Gastrocnemius medialis (tissue), 4 donors: ENCODE measurements at regions not wholly inside any gene's neighbourhood (a gene's known extent, or its start where the extent isn't known, plus 50 kb on each side); places are given as distances from the start of the nearest gene placed in this dataset.

Source experiments
- CTCF ChIP-seq, 5 experiments: fragments of 450-650 bp in 3 of 5; fragments of 200-600 bp in 2 of 5; sonication (generic) in 2 of 5; IDR thresholded peaks in 4 of 5; conservative IDR thresholded peaks in 1 of 5; 1 replicate in 4 of 5; 2 replicates in 1 of 5; pipeline ENCODE4 v1.5.1; 2016 to 2019; ENCODE audit warnings: antibody characterized with exemption in 5 of 5, mild to moderate bottlenecking in 3 of 5, moderate library complexity in 3 of 5
- POLR2A ChIP-seq, 2 donors: fragments of 450-650 bp; IDR thresholded peaks; one replicate each; pipeline ENCODE4 v1.6.1; 2017; ENCODE audit warnings: antibody characterized with exemption in 2 of 2, mild to moderate bottlenecking in 2 of 2, moderate library complexity in 2 of 2

DNA sequence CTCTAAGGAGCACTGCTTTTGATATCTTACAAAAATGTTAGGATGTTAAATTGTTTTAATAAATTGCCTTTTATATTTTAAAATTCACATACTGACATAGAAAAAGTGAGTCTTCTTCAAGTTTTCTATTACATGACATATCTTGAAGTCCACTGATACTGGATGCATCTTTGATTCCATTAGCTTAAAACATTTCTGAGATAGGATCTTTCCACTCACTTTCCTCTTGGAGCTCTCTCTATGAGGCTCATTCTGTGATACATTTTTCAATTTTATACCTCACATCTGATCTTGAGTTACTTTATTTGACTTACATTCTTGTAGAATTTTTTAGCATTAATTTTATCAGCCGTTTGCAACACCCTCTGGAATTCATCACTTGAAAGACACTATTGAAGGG, 86.8 kb upstream of the NOL4 start:
- no peak for TF ChIP-seq POLR2A (IDR thresholded peaks at IDR 0.05)
- TF ChIP-seq CTCF (IDR thresholded peaks at IDR 0.05 in 4 of 5, conservative IDR thresholded peaks at IDR 0.05 in 1 of 5) = no peak
